SK-N-SH (cell line): ENCODE measurements at regions not wholly inside any gene's neighbourhood (a gene's known extent, or its start where the extent isn't known, plus 50 kb on each side); places are given as distances from the start of the nearest gene placed in this dataset.

Experiments used
- CTCF ChIA-PET: fragments of 300-600, 350-600 bp; formaldehyde crosslinking; extraction: SDS; loops from one replicate; lab custom pipeline; 2021; lab: Yijun Ruan, JAX
- POLR2A ChIA-PET: fragments of 350-600 bp; sonication (Branson Sonifier 250); formaldehyde crosslinking; extraction: SDS; loops from one replicate; lab custom pipeline; 2020; ENCODE audit warnings: antibody characterized with exemption, inconsistent platforms; lab: Yijun Ruan, JAX
- DNase-seq: peaks from one replicate; pipeline ENCODE4 v3.0.0; 2012
- H2AFZ ChIP-seq: fragments of 200-600 bp; sonication (generic); 2 replicates; pipeline ENCODE4 v1.8.1; 2016; ENCODE audit warnings: antibody characterized with exemption, mild to moderate bottlenecking, low read depth
- H3F3A ChIP-seq: fragments of 200-600 bp; sonication (generic); replicated peaks from 2 replicates; pipeline ENCODE3; 2016; ENCODE audit warnings: antibody characterized with exemption, mild to moderate bottlenecking; ENCODE audit not compliant: insufficient read depth
- H3K27ac ChIP-seq, 2 experiments: fragments of 200-500 bp in 1 of 2; fragments of 200-600 bp in 1 of 2; sonication (Bioruptor generic) in 1 of 2; sonication (generic), shearing (Covaris generic) in 1 of 2; 2 replicates each; pipeline versions ENCODE4 v1.5.1 to v1.6.1; 2014 to 2016; ENCODE audit warnings: low read depth in 2 of 2, inconsistent platforms in 1 of 2, low read length in 1 of 2, mild to moderate bottlenecking in 1 of 2, mixed read lengths in 1 of 2
- H3K27me3 ChIP-seq: fragments of 200-600 bp; sonication (generic), shearing (Covaris generic); 2 replicates; pipeline ENCODE4 v1.6.1; 2016; ENCODE audit warnings: mixed run types; ENCODE audit not compliant: insufficient read depth
- H3K36me3 ChIP-seq, 2 experiments: fragments of 200-500 bp in 1 of 2; fragments of 200-600 bp in 1 of 2; sonication (Bioruptor generic) in 1 of 2; sonication (generic) in 1 of 2; replicated peaks in 1 of 2; 2 replicates each; pipeline versions ENCODE3 to v1.5.1; 2014 to 2016; ENCODE audit warnings: low read length in 1 of 2, mild to moderate bottlenecking in 1 of 2; ENCODE audit not compliant: insufficient read depth in 2 of 2, control insufficient read depth in 1 of 2
- H3K4me1 ChIP-seq, 2 experiments: fragments of 200-500 bp in 1 of 2; fragments of 200-600 bp in 1 of 2; sonication (Bioruptor generic) in 1 of 2; sonication (generic), shearing (Covaris generic) in 1 of 2; 2 replicates each; pipeline versions ENCODE4 v1.5.1 to v1.6.1; 2014 to 2016; ENCODE audit warnings: low read depth in 1 of 2, low read length in 1 of 2, mixed run types in 1 of 2; ENCODE audit not compliant: insufficient read depth in 2 of 2, control insufficient read depth in 1 of 2
- H3K4me2 ChIP-seq: fragments of 200-600 bp; sonication (generic), shearing (Covaris generic); 2 replicates; pipeline ENCODE4 v1.6.1; 2017; ENCODE audit warnings: mixed run types
- H3K4me3 ChIP-seq, 2 experiments: fragments of 200-500 bp in 1 of 2; fragments of 200-600 bp in 1 of 2; sonication (Bioruptor generic) in 1 of 2; sonication (generic), shearing (Covaris generic) in 1 of 2; 2 replicates each; pipeline versions ENCODE4 v1.5.1 to v1.8.1; 2014 to 2016; ENCODE audit warnings: low read depth in 2 of 2, inconsistent platforms in 1 of 2, low read length in 1 of 2, mild to moderate bottlenecking in 1 of 2, mixed read lengths in 1 of 2, moderate library complexity in 1 of 2
- H3K79me2 ChIP-seq: fragments of 200-600 bp; sonication (generic); 2 replicates; pipeline ENCODE4 v1.8.1; 2017; ENCODE audit warnings: mild to moderate bottlenecking; ENCODE audit not compliant: insufficient read depth
- H3K9ac ChIP-seq: fragments of 200-600 bp; sonication (generic); 2 replicates; pipeline ENCODE4 v1.6.1; 2017; ENCODE audit warnings: mixed run types
- H3K9me2 ChIP-seq: fragments of 200-600 bp; sonication (generic); 2 replicates; pipeline ENCODE4 v1.6.1; 2017; ENCODE audit warnings: mixed run types
- H3K9me3 ChIP-seq: fragments of 200-600 bp; sonication (generic); 2 replicates; pipeline ENCODE4 v1.6.1; 2017; ENCODE audit warnings: mixed run types, mild to moderate bottlenecking, moderate library complexity
- H4K20me1 ChIP-seq: fragments of 200-600 bp; sonication (generic); 2 replicates; pipeline ENCODE4 v1.6.1; 2017; ENCODE audit warnings: mild to moderate bottlenecking, mixed run types; ENCODE audit not compliant: insufficient read depth
- CHD2 ChIP-seq: fragments of 150-350 bp; IDR thresholded peaks from 2 replicates; pipeline ENCODE4 v1.6.1; 2018; ENCODE audit warnings: low read length; ENCODE audit not compliant: partially characterized antibody
- EP300 ChIP-seq, 2 experiments: IDR thresholded peaks; 2 replicates each; pipeline versions ENCODE4 v1.4.0 to v1.6.1; 2012; ENCODE audit warnings: borderline replicate concordance in 1 of 2, low read depth in 1 of 2, low read length in 1 of 2
- EZH2phosphoT487 ChIP-seq: fragments of 200-600 bp; sonication (generic); IDR thresholded peaks from 2 replicates; pipeline ENCODE4 v1.6.1; 2017; ENCODE audit warnings: low read depth, mixed run types, mild to moderate bottlenecking, antibody characterized with exemption, moderate library complexity, borderline replicate concordance
- FOSL2 ChIP-seq: IDR thresholded peaks from 2 replicates; pipeline ENCODE4 v1.4.0; 2012; ENCODE audit warnings: low read depth, mild to moderate bottlenecking, moderate library complexity, borderline replicate concordance
- FOXM1 ChIP-seq: IDR thresholded peaks from 2 replicates; pipeline ENCODE4 v1.4.0; 2012; ENCODE audit warnings: low read depth, mild to moderate bottlenecking
- GABPA ChIP-seq: IDR thresholded peaks from 2 replicates; pipeline ENCODE4 v1.4.0; 2012; ENCODE audit warnings: low read depth, mild to moderate bottlenecking
- GATA2 ChIP-seq: sonication (generic); formaldehyde crosslinking; IDR thresholded peaks from 2 replicates; pipeline ENCODE4 v1.5.0; 2020; ENCODE audit warnings: mild to moderate bottlenecking, missing genetic modification reagents
- JUND ChIP-seq: IDR thresholded peaks from 2 replicates; pipeline ENCODE4 v1.4.0; 2012
- MEF2A ChIP-seq: IDR thresholded peaks from 2 replicates; pipeline ENCODE4 v1.4.0; 2012; ENCODE audit warnings: low read depth, borderline replicate concordance
- MXI1 ChIP-seq: IDR thresholded peaks from 2 replicates; pipeline ENCODE4 v1.6.1; 2012; ENCODE audit warnings: mild to moderate bottlenecking, low read depth, low read length, improper control_type of control experiment
- NFIC ChIP-seq: IDR thresholded peaks from 2 replicates; pipeline ENCODE4 v1.4.0; 2012; ENCODE audit warnings: borderline replicate concordance
- NRF1 ChIP-seq: IDR thresholded peaks from 2 replicates; pipeline ENCODE4 v1.6.1; 2012; ENCODE audit warnings: low read depth, mild to moderate bottlenecking, low read length
- RFX5 ChIP-seq: IDR thresholded peaks from 2 replicates; pipeline ENCODE4 v1.6.1; 2012; ENCODE audit warnings: mild to moderate bottlenecking, improper control_type of control experiment, low read length
- RXRA ChIP-seq: IDR thresholded peaks from 2 replicates; pipeline ENCODE4 v1.4.0; 2012; ENCODE audit warnings: low read depth, mild to moderate bottlenecking, borderline replicate concordance
- SIN3A ChIP-seq: IDR thresholded peaks from 2 replicates; pipeline ENCODE4 v1.6.1; 2012; ENCODE audit warnings: low read depth, mild to moderate bottlenecking, low read length, moderate library complexity, borderline replicate concordance
- TAF1 ChIP-seq: IDR thresholded peaks from 2 replicates; pipeline ENCODE4 v1.6.1; 2012; ENCODE audit warnings: low read depth, mild to moderate bottlenecking, low read length, moderate library complexity, borderline replicate concordance
- TCF12 ChIP-seq: IDR thresholded peaks from 2 replicates; pipeline ENCODE4 v1.4.0; 2012
- YY1 ChIP-seq: IDR thresholded peaks from 2 replicates; pipeline ENCODE4 v1.4.0; 2012; ENCODE audit warnings: low read depth, mild to moderate bottlenecking
- WGBS: methylation state at CpG from one replicate; pipeline ENCODE4 v1.1.6; 2017; ENCODE audit warnings: low lambda C conversion rate; 5-methylcytosine and 5-hydroxymethylcytosine counted together
- TF ChIP-seq, protein P1 (sequence below): IDR thresholded peaks from 2 replicates; pipeline ENCODE4 v1.6.1; 2012; ENCODE audit warnings: mild to moderate bottlenecking, low read depth, low read length, moderate library complexity
- TF ChIP-seq, protein P2 (sequence below): fragments of 150-350 bp; IDR thresholded peaks from 2 replicates; pipeline ENCODE4 v1.6.1; 2017; ENCODE audit warnings: antibody characterized with exemption, low read length, low read depth, borderline replicate concordance
- TF ChIP-seq, protein P3 (sequence below): IDR thresholded peaks from 2 replicates; pipeline ENCODE4 v1.4.0; 2012; ENCODE audit warnings: low read depth

DNA sequence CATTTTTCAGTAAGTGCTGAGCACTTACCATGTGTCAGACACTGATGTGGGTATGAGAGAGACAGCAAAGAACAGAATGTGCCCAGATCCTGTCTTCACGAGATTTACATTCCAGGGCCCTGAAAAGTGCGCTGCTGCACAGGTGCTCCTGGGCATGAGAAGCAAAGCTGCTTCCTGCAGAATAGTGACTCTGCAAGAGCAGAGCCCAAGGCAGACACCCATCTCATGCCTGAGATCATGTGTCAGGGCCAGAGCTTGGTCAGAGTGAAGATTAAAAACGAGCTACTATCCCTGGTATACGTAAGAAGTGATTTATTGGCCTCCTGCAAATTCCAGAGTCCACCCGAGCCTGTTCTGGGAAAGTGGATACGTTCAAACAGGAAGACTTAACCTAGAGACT, 824.4 kb downstream of the GRID1 start:
- no peaks in the 10 kb centered on the region for H3K79me2 ChIP-seq
- H3K4me1 ChIP-seq: no peaks in the 10 kb centered on the region
- POLR2A ChIA-PET: no interaction called here
- H3K9ac ChIP-seq: no peak overlapping the region
- no peaks in the 10 kb centered on the region for H3F3A ChIP-seq
- no peaks in the 10 kb centered on the region for H3K27me3 ChIP-seq
- no peak for DNase-seq
- no peaks in the 10 kb centered on the region for H3K9me2 ChIP-seq
- no peak overlapping the region for H3K4me2 ChIP-seq
- no peaks in the 10 kb centered on the region for H3K9me3 ChIP-seq
- no peaks in the 10 kb centered on the region for H4K20me1 ChIP-seq
- H2AFZ ChIP-seq: no peak overlapping the region
- H3K27ac ChIP-seq: no peak overlapping the region
- TF ChIP-seq TCF12 (no peak), NFIC (no peak), CHD2 (no peak), RFX5 (no peak), SIN3A (no peak), FOSL2 (no peak), NRF1 (no peak), YY1 (no peak), GATA2 (no peak), TAF1 (no peak)
- TF ChIP-seq, all 33 proteins: peak for 0
- WGBS: 14% methylated on average over 6 of the region's 6 CpGs
- Histone ChIP-seq H3K4me3 (no peak overlapping the region), H3K36me3 (no peaks in the 10 kb centered on the region)
- CTCF ChIA-PET: interaction anchor here (1.2 kb wide), 1 partner anchor 11 kb away, joined by 5 read pairs; no protein-coding TSS in a partner anchor

DNA sequence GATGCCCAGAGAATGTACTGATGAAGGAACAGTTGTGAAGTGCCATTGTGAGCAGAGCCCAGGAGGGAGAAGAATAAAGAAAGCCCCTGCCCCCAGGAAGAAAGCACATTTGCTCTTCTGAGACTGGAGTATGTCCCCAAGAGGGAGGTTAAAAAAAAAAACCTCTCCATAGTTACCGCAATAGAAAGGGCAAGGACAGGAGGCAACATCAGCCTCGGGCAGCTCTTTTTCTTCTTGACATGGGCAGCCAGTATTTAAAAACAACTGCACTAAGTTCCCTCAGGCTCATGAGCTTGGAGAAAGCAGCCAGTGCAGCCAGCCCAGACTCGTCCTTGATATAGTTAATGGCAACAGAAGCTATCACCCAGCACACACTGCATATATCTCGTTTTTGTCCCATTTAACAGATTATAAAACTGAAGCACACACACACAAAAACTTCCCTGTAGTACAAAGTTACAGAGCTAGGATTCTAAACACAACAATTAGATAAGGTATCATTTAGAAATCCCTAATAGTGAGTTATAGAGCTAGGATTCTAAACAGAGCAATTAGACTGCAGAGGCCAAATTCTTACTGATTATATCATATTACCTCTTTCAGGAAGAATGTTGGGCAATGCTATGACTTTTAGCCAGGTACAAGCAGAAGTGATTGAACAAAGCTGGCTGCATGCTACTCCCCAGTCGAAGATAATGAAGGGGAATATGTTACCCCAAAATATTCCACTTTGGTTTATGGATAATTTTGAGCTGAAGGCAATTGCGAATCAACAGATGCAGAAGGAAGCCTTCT, 823.5 kb downstream of the GRID1 start:
- Histone ChIP-seq H3K4me3 (no peak overlapping the region), H3K9ac (no peak overlapping the region), H4K20me1 (no peaks in the 10 kb centered on the region), H3K36me3 (no peaks in the 10 kb centered on the region), H2AFZ (no peak overlapping the region), H3F3A (no peaks in the 10 kb centered on the region), H3K27ac (no peak overlapping the region), H3K9me2 (no peaks in the 10 kb centered on the region), H3K4me2 (no peak overlapping the region), H3K4me1 (no peaks in the 10 kb centered on the region), H3K9me3 (no peaks in the 10 kb centered on the region), H3K27me3 (no peaks in the 10 kb centered on the region), H3K79me2 (no peaks in the 10 kb centered on the region)
- DNase-seq: no peak
- POLR2A ChIA-PET: no interaction called here
- CTCF ChIA-PET: no interaction called here
- no peak for TF ChIP-seq RXRA
- no peak for TF ChIP-seq TAF1
- no peak for TF ChIP-seq EP300 (IDR thresholded peaks at IDR 0.05; ENCODE audit: borderline replicate concordance in 1 of 2, low read depth in 1 of 2, low read length in 1 of 2)
- TF ChIP-seq RFX5: no peak
- TF ChIP-seq TCF12: no peak
- TF ChIP-seq JUND: no peak
- no peak for TF ChIP-seq EZH2phosphoT487
- no peak for TF ChIP-seq FOXM1
- TF ChIP-seq MEF2A: no peak
- no peak for TF ChIP-seq GABPA
- TF ChIP-seq, protein P1, sequence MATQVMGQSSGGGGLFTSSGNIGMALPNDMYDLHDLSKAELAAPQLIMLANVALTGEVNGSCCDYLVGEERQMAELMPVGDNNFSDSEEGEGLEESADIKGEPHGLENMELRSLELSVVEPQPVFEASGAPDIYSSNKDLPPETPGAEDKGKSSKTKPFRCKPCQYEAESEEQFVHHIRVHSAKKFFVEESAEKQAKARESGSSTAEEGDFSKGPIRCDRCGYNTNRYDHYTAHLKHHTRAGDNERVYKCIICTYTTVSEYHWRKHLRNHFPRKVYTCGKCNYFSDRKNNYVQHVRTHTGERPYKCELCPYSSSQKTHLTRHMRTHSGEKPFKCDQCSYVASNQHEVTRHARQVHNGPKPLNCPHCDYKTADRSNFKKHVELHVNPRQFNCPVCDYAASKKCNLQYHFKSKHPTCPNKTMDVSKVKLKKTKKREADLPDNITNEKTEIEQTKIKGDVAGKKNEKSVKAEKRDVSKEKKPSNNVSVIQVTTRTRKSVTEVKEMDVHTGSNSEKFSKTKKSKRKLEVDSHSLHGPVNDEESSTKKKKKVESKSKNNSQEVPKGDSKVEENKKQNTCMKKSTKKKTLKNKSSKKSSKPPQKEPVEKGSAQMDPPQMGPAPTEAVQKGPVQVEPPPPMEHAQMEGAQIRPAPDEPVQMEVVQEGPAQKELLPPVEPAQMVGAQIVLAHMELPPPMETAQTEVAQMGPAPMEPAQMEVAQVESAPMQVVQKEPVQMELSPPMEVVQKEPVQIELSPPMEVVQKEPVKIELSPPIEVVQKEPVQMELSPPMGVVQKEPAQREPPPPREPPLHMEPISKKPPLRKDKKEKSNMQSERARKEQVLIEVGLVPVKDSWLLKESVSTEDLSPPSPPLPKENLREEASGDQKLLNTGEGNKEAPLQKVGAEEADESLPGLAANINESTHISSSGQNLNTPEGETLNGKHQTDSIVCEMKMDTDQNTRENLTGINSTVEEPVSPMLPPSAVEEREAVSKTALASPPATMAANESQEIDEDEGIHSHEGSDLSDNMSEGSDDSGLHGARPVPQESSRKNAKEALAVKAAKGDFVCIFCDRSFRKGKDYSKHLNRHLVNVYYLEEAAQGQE: no peak
- TF ChIP-seq, protein P2, sequence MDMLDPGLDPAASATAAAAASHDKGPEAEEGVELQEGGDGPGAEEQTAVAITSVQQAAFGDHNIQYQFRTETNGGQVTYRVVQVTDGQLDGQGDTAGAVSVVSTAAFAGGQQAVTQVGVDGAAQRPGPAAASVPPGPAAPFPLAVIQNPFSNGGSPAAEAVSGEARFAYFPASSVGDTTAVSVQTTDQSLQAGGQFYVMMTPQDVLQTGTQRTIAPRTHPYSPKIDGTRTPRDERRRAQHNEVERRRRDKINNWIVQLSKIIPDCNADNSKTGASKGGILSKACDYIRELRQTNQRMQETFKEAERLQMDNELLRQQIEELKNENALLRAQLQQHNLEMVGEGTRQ: no peak
- TF ChIP-seq YY1: no peak
- TF ChIP-seq, protein P3, sequence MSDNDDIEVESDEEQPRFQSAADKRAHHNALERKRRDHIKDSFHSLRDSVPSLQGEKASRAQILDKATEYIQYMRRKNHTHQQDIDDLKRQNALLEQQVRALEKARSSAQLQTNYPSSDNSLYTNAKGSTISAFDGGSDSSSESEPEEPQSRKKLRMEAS: no peak
- no peak for TF ChIP-seq NFIC
- no peak for TF ChIP-seq GATA2
- no peak for TF ChIP-seq MXI1
- WGBS: 17% methylated on average over 6 of the region's 6 CpGs
